ENCODE measurements at regions not wholly inside any gene's neighbourhood (a gene's known extent, or its start where the extent isn't known, plus 50 kb on each side); places are given as distances from the start of the nearest gene placed in this dataset.

- TF ChIP-seq, protein P1, sequence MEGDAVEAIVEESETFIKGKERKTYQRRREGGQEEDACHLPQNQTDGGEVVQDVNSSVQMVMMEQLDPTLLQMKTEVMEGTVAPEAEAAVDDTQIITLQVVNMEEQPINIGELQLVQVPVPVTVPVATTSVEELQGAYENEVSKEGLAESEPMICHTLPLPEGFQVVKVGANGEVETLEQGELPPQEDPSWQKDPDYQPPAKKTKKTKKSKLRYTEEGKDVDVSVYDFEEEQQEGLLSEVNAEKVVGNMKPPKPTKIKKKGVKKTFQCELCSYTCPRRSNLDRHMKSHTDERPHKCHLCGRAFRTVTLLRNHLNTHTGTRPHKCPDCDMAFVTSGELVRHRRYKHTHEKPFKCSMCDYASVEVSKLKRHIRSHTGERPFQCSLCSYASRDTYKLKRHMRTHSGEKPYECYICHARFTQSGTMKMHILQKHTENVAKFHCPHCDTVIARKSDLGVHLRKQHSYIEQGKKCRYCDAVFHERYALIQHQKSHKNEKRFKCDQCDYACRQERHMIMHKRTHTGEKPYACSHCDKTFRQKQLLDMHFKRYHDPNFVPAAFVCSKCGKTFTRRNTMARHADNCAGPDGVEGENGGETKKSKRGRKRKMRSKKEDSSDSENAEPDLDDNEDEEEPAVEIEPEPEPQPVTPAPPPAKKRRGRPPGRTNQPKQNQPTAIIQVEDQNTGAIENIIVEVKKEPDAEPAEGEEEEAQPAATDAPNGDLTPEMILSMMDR (IDR thresholded peaks at IDR 0.05) = no peak
Observed at GRCh38 chr6:191487-192312, 100.6 kb upstream of the DUSP22 start.

GRCh38 chr6:192313-192664, 100.0 kb upstream of the DUSP22 start:
- TF ChIP-seq, protein P1 (IDR thresholded peaks at IDR 0.05) = no peak

DNA sequence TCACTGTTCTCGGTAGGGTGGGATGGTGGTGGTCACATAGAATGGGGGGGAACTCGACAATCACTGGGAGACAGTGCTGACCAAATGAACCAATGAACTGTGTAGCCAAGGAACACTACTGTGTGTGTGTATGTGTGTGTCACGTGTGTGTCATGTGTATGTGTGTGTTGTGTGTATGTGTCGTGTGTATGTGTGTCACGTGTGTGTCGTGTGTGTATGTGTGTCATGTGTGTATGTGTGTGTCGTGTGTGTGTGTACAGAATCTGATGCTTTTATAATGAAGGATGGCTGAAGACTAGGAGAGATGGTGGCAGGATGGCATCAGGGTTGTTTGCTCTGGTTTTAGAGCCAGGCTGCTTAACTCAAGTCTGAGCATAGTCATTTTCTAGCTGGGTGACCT, 99.1 kb upstream of the DUSP22 start:
- TF ChIP-seq, protein P1 (IDR thresholded peaks at IDR 0.05) = no peak

GRCh38 chr6:193773-194310, 98.4 kb upstream of the DUSP22 start:
- TF ChIP-seq, protein P1 (IDR thresholded peaks at IDR 0.05) = no peak

DNA sequence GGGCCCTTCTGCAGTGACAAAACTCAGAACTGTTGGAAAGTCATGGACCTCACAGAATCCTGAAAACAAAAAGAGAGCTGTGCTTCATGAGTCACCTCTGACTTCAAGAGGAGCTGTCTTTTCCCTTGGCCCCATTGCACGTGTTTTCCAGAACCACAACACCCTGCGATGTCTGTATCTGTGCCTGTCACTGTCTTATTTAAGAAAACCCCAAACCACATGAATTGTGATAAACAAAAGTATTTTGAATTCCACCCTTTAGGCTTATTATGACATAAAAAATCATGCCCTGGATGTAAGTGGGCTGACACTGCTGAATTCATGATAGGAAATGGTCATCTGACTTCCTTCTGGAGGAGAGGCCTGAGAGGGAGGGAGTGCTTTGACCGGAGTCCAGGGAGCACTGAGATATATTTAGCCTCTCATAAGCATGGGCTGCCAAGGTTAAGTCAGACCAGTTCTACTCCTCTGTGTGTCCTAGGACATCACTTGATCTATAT, 96.4 kb upstream of the DUSP22 start:
- TF ChIP-seq, protein P1 (IDR thresholded peaks at IDR 0.05) = no peak

GRCh38 chr6:196543-196942, 95.7 kb upstream of the DUSP22 start:
- TF ChIP-seq, protein P1 (IDR thresholded peaks at IDR 0.05) = no peak

DNA sequence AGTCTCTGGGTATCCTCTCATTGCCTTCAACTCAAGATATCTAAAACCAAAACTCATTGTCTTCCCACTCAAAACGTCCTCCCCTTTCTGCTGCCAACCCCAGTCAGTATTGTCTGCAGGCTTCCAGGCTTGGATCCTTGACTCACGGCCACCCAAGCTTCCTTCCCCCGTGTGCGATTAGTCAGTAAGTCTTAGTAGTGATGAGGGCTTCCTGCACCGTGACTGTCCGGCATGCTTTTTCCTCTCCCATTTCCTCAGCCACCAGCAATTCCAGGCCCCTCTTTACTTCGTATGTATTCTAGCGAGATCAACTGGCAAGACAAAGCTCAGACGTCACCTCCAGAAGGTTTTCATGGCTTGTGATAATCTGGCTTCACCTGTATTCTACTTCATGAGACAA, 88.6 kb upstream of the DUSP22 start:
- TF ChIP-seq, protein P1 (IDR thresholded peaks at IDR 0.05) = no peak
